ENCODE measurements at regions not wholly inside any gene's neighbourhood (a gene's known extent, or its start where the extent isn't known, plus 50 kb on each side); places are given as distances from the start of the nearest gene placed in this dataset.

DNA sequence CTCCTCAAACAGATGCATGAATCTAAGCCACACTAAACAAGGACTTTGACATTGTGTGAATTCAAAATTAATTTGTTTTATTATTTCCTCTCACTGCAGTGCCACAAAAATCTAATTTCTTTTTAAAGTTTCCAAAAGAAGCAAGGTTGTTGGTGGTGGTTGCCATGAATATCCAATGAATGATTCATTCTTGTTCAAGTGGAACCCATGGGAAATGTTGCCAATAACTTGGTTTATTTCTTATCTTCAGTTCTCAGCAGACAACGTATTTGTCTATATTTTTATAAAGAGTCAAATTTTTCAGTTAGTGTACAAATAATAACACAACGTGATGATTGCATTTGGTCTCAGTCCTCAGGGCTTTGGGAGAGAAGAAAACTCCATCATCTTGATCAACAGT, 309.4 kb upstream of the NOCT start:
- H3K4me3 ChIP-seq (ENCODE audit: low read depth, low read length), result no peak overlapping the region
- H3K36me3 ChIP-seq, result no peaks in the 10 kb centered on the region
- H3K9me3 ChIP-seq, result no peaks in the 10 kb centered on the region
- TF ChIP-seq, protein P1, sequence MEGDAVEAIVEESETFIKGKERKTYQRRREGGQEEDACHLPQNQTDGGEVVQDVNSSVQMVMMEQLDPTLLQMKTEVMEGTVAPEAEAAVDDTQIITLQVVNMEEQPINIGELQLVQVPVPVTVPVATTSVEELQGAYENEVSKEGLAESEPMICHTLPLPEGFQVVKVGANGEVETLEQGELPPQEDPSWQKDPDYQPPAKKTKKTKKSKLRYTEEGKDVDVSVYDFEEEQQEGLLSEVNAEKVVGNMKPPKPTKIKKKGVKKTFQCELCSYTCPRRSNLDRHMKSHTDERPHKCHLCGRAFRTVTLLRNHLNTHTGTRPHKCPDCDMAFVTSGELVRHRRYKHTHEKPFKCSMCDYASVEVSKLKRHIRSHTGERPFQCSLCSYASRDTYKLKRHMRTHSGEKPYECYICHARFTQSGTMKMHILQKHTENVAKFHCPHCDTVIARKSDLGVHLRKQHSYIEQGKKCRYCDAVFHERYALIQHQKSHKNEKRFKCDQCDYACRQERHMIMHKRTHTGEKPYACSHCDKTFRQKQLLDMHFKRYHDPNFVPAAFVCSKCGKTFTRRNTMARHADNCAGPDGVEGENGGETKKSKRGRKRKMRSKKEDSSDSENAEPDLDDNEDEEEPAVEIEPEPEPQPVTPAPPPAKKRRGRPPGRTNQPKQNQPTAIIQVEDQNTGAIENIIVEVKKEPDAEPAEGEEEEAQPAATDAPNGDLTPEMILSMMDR (IDR thresholded peaks at IDR 0.05; ENCODE audit: low read depth, low read length), result no peak
- no peaks in the 10 kb centered on the region for H3K27me3 ChIP-seq
- no peaks in the 10 kb centered on the region for H3K4me1 ChIP-seq
- no peak for DNase-seq

DNA sequence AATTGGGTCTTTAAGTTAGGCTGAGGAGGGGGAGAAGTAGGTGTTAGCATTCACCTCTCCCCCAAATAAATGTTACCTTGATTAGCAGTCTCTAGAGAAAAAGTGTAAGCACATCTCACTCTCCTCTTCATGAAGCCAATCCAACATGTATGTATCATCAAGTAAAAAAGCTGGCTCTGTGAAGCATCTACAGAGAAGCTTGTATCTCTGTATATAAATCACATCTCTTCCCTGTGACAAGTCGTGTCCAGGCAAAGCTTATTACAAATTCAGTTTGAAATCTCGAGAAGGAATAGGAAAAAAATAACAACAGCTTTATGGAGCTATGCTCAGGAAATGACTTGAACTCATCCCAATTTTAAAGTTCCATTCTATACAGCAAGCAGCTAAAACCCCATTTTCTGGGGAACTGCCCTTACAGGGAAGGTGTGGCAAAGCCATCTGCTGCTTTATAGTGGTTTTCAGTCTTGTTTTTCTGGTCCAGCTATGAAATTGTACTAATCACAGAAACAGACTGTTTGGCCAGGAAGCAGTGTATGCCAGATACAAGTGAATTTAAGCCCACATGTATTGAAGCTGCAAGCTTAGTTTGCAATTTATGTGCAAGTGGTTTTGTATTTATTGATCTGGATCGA, 313.3 kb upstream of the NOCT start:
- Histone ChIP-seq H3K36me3 (no peaks in the 10 kb centered on the region), H3K27me3 (no peaks in the 10 kb centered on the region; the same call in 1 of the 2 replicates), H3K4me3 (ENCODE audit: low read depth, low read length) (no peak overlapping the region), H3K4me1 (no peaks in the 10 kb centered on the region), H3K9me3 (no peaks in the 10 kb centered on the region)
- TF ChIP-seq, protein P1 (IDR thresholded peaks at IDR 0.05; ENCODE audit: low read depth, low read length), result no peak
- DNase-seq, result no peak

DNA sequence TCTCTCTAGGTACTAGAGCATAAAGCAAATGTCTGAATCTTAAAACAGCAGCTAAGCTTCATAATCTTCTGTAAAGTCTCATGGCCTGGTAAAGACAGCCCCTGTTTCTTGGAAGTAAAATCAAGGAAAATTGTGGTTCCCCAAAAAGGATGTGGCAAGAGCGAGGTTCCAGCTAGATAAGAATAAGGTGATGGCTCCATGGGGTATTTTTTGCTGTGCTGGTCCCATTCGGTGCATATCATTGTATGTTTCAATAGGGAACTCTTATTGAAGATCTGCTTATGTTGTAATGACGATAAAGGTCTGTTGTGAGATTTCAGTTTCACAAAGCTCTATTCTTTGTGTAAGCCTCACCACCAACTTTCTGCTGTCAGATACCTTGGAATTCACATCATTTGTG, 316.9 kb upstream of the NOCT start:
- H3K4me1 ChIP-seq, result no peaks in the 10 kb centered on the region
- H3K27me3 ChIP-seq, result no peaks in the 10 kb centered on the region; the same call in 1 of the 2 replicates
- no peak for DNase-seq
- no peaks in the 10 kb centered on the region for H3K36me3 ChIP-seq
- H3K4me3 ChIP-seq (ENCODE audit: low read depth, low read length), result no peak overlapping the region
- TF ChIP-seq, protein P1 (IDR thresholded peaks at IDR 0.05; ENCODE audit: low read depth, low read length), result no peak
- no peaks in the 10 kb centered on the region for H3K9me3 ChIP-seq

DNA sequence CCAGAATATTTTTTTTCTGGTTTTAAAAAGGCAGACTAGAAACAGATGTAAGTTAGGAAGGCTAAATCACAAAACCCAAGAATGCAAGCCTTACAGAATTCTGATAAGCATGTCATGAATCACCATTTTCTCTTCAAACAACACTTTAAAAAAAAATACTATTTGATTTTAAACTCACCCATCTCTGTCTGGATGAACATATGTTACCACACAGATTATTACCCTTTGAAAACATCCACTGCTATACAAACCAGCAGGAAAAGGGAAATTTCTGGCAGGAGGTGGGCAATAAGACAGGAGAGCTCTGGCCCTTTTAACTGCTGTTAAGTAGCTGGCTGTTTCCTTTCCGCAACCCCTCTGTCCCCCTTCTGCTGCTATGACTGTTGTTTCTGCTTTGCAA, 317.7 kb upstream of the NOCT start:
- no peaks in the 10 kb centered on the region for H3K9me3 ChIP-seq
- H3K4me3 ChIP-seq (ENCODE audit: low read depth, low read length), result no peak overlapping the region
- H3K4me1 ChIP-seq, result no peaks in the 10 kb centered on the region
- DNase-seq, result no peak
- H3K27me3 ChIP-seq, result no peaks in the 10 kb centered on the region; the same call in 1 of the 2 replicates
- TF ChIP-seq, protein P1 (IDR thresholded peaks at IDR 0.05; ENCODE audit: low read depth, low read length), result no peak
- no peaks in the 10 kb centered on the region for H3K36me3 ChIP-seq

DNA sequence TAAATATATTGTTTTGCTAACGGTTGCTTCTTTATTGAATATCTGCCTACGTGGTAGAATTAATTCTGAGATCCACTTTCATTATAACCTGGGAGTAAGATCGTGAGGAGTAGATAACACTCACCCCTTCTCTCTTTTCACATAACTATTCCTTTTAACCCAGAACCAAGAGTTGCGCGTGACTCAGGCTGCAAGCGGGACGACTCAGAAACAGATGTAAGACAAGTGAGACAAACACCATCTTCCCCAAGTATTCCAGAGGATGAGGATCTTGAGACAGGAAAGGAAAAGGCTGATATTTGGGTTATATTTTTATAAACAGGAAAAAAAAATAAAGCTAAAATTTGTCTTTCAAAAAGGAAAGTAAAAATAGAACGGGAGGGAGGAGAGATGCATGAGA, 318.8 kb upstream of the NOCT start:
- Histone ChIP-seq H3K36me3 (no peaks in the 10 kb centered on the region), H3K4me1 (no peaks in the 10 kb centered on the region), H3K4me3 (ENCODE audit: low read depth, low read length) (no peak overlapping the region), H3K9me3 (no peaks in the 10 kb centered on the region), H3K27me3 (no peaks in the 10 kb centered on the region; the same call in 1 of the 2 replicates)
- TF ChIP-seq, protein P1 (IDR thresholded peaks at IDR 0.05; ENCODE audit: low read depth, low read length), result no peak
- DNase-seq, result no peak

DNA sequence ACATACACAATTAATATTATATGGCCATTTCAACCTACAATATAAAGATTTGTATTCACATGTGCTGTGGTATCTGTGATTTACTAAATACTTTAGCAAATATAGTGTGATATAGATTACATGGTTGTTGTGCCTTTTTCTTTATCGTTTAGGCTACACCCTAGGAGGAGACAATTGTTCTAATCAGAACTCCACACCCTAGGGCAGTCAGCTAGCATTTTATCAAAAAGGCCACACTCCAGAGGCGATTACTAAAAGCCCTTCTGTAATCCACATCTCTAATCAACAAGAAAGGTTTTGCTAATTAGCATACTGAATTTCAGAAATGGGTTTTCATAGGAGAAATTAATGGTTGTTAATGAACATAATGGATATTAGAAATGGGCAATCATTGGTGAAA, 319.5 kb upstream of the NOCT start:
- no peak for DNase-seq
- H3K9me3 ChIP-seq, result no peaks in the 10 kb centered on the region
- TF ChIP-seq, protein P1 (IDR thresholded peaks at IDR 0.05; ENCODE audit: low read depth, low read length), result no peak
- no peaks in the 10 kb centered on the region for H3K36me3 ChIP-seq
- no peak overlapping the region for H3K4me3 ChIP-seq (ENCODE audit: low read depth, low read length)
- H3K27me3 ChIP-seq, result no peaks in the 10 kb centered on the region; the same call in 1 of the 2 replicates
- no peaks in the 10 kb centered on the region for H3K4me1 ChIP-seq
